ENCODE measurements at regions not wholly inside any gene's neighbourhood (a gene's known extent, or its start where the extent isn't known, plus 50 kb on each side); places are given as distances from the start of the nearest gene placed in this dataset.
A peak's percentile ranks its signal among the peaks of the same experiment; 100 is the strongest.

- intact Hi-C loops (cut with DNase I): no loop called here
- DNase-seq: no peak
Observed at GRCh38 chr2:41610501-41611190, 437.2 kb upstream of the PKDCC start.

- no peak for DNase-seq
- intact Hi-C loops (cut with DNase I): no loop called here
Observed at GRCh38 chr2:41618754-41619153, 429.1 kb upstream of the PKDCC start.

- DNase-seq: no peak
- intact Hi-C loops (cut with DNase I): no loop called here
Observed at GRCh38 chr2:41621095-41621494, 426.7 kb upstream of the PKDCC start.

- no peak for DNase-seq
- intact Hi-C loops (cut with DNase I): no loop called here
Observed at GRCh38 chr2:41621563-41621962, 426.3 kb upstream of the PKDCC start.

GRCh38 chr2:41622301-41622700 lies 425.5 kb upstream of the PKDCC start:
- no peak for DNase-seq
- intact Hi-C loops (cut with DNase I): no loop called here

- DNase-seq: no peak
- intact Hi-C loops (cut with DNase I): no loop called here
Observed at GRCh38 chr2:41626936-41627335, 420.9 kb upstream of the PKDCC start.

- DNase-seq: no peak
- intact Hi-C loops (cut with DNase I): no loop called here
Observed at GRCh38 chr2:41634686-41635085, 413.1 kb upstream of the PKDCC start.

GRCh38 chr2:41644936-41645335 lies 402.9 kb upstream of the PKDCC start:
- DNase-seq: no peak
- intact Hi-C loops (cut with DNase I): no loop called here

GRCh38 chr2:41647468-41648050 lies 400.3 kb upstream of the PKDCC start:
- DNase-seq: no peak
- intact Hi-C loops (cut with DNase I): no loop called here

GRCh38 chr2:41657226-41657625 lies 390.6 kb upstream of the PKDCC start:
- intact Hi-C loops (cut with DNase I): no loop called here
- no peak for DNase-seq

- intact Hi-C loops (cut with DNase I): no loop called here
- no peak for DNase-seq
Observed at GRCh38 chr2:41659758-41660157, 388.1 kb upstream of the PKDCC start.

- no peak for DNase-seq
- intact Hi-C loops (cut with DNase I): no loop called here
Observed at GRCh38 chr2:41662461-41662860, 385.4 kb upstream of the PKDCC start.

- intact Hi-C loops (cut with DNase I): no loop called here
- no peak for DNase-seq
Observed at GRCh38 chr2:41663056-41663455, 384.8 kb upstream of the PKDCC start.

- intact Hi-C loops (cut with DNase I): no loop called here
- no peak for DNase-seq
Observed at GRCh38 chr2:41668529-41668928, 379.3 kb upstream of the PKDCC start.

GRCh38 chr2:41678639-41679038 lies 369.2 kb upstream of the PKDCC start:
- DNase-seq: no peak
- intact Hi-C loops (cut with DNase I): no loop called here

GRCh38 chr2:41686156-41686555 lies 361.7 kb upstream of the PKDCC start:
- intact Hi-C loops (cut with DNase I): no loop called here
- no peak for DNase-seq

GRCh38 chr2:41691561-41691960 lies 356.3 kb upstream of the PKDCC start:
- DNase-seq: no peak
- intact Hi-C loops (cut with DNase I): no loop called here

- intact Hi-C loops (cut with DNase I): loop anchor here (5.0 kb wide), 1 partner anchor 1772 kb away; no protein-coding TSS in a partner anchor
- no peak for DNase-seq
Observed at GRCh38 chr2:41694536-41695049, 353.2 kb upstream of the PKDCC start.

- intact Hi-C loops (cut with DNase I): loop anchor here (5.0 kb wide), 1 partner anchor 1773 kb away; no protein-coding TSS in a partner anchor
- DNase-seq: no peak
Observed at GRCh38 chr2:41695198-41696113, 352.4 kb upstream of the PKDCC start.

GRCh38 chr2:41697389-41697788 lies 350.4 kb upstream of the PKDCC start:
- intact Hi-C loops (cut with DNase I): loop anchor here (5.0 kb wide), 1 partner anchor 1775 kb away; no protein-coding TSS in a partner anchor
- peak in 1 of 10 donors; percentile 77 for DNase-seq
